CD4-positive, CD25-positive, alpha-beta regulatory T cell (primary cell): ENCODE measurements at regions not wholly inside any gene's neighbourhood (a gene's known extent, or its start where the extent isn't known, plus 50 kb on each side); places are given as distances from the start of the nearest gene placed in this dataset.

Experiments
- ATAC-seq, 2 donors: fragments of 150-1000 bp; cut with Tn5 transposase; one replicate each; pipeline ENCODE4 v1.10.0; 2021; ENCODE audit warnings: low read depth in 2 of 2, moderate number of reproducible peaks in 2 of 2, moderate library complexity in 1 of 2
- DNase-seq, 3 donors: peaks; one replicate each; pipeline versions ENCODE4 v3.0.0 to v3.0.0-alpha.2; 2012 to 2022; ENCODE audit warnings: mixed read lengths in 1 of 3
- H3K27ac ChIP-seq: one replicate; pipeline ENCODE4 v1.7.0; 2013; ENCODE audit warnings: mild to moderate bottlenecking, low read length; ENCODE audit not compliant: insufficient read depth, poor library complexity, severe bottlenecking
- H3K27me3 ChIP-seq: one replicate; pipeline ENCODE4 v1.7.0; 2013; ENCODE audit warnings: low read length; ENCODE audit not compliant: control insufficient read depth, insufficient read depth
- H3K36me3 ChIP-seq: one replicate; pipeline ENCODE4 v1.7.0; 2013; ENCODE audit warnings: mild to moderate bottlenecking, low read length, moderate library complexity; ENCODE audit not compliant: control insufficient read depth, insufficient read depth
- H3K4me1 ChIP-seq: 2 replicates; pipeline ENCODE4 v1.7.0; 2013; ENCODE audit warnings: mild to moderate bottlenecking, low read length; ENCODE audit not compliant: insufficient read depth, control insufficient read depth, poor library complexity, severe bottlenecking
- H3K4me3 ChIP-seq: one replicate; pipeline ENCODE4 v1.7.0; 2013; ENCODE audit warnings: low read depth, mild to moderate bottlenecking, low read length, moderate library complexity
- H3K9me3 ChIP-seq, 2 experiments: 1 replicate in 1 of 2; 2 replicates in 1 of 2; pipeline ENCODE4 v1.7.0; 2013; ENCODE audit warnings: low read length in 2 of 2, mild to moderate bottlenecking in 1 of 2, moderate library complexity in 1 of 2; ENCODE audit not compliant: control insufficient read depth in 2 of 2
- H3K27ac Mint-ChIP-seq, 3 donors: one replicate each; pipeline ENCODE4 v1.8.0; 2020 to 2022; ENCODE audit warnings: mild to moderate bottlenecking in 3 of 3, mixed read lengths in 3 of 3, moderate library complexity in 2 of 3
- H3K27me3 Mint-ChIP-seq: one replicate; pipeline ENCODE4 v1.8.0; 2022; ENCODE audit warnings: mild to moderate bottlenecking, mixed read lengths
- H3K36me3 Mint-ChIP-seq: one replicate; pipeline ENCODE4 v1.8.0; 2020; ENCODE audit warnings: mixed read lengths
- H3K4me1 Mint-ChIP-seq, 4 donors: one replicate each; pipeline ENCODE4 v1.8.0; 2020 to 2022; ENCODE audit warnings: mixed read lengths in 4 of 4, mild to moderate bottlenecking in 1 of 4
- H3K4me3 Mint-ChIP-seq, 4 donors: one replicate each; pipeline ENCODE4 v1.8.0; 2020 to 2022; ENCODE audit warnings: mild to moderate bottlenecking in 4 of 4, mixed read lengths in 4 of 4, moderate library complexity in 3 of 4
- H3K9me3 Mint-ChIP-seq, 7 donors: one replicate each; pipeline ENCODE4 v1.8.0; 2020 to 2022; ENCODE audit warnings: mixed read lengths in 7 of 7, mild to moderate bottlenecking in 3 of 7, moderate library complexity in 2 of 7

DNA sequence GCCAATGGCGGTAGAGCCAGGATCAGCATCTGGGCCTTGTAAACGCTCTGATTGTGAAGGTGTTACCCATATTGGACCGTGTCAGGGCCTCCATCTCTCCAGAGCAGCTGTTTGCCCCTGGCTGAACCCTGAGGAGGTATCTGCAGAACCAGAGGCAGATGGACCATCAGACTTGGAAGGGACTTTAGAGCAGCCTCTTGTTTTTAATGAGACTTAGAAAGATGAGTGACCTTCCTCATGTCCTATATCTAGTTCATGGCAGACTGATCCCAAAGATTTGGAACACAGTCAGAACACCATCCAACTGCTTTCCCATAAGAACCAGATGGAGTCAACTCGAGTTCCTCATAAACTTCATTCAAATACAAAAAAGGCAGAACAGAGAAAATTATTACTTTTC is 135.1 kb upstream of the MSX1 start:
- Histone ChIP-seq H3K4me1 (no peaks in the 10 kb centered on the region), H3K36me3 (no peaks in the 10 kb centered on the region), H3K9me3 (peaks cover 21 to 50% of the 10 kb centered on the region in 2 experiments), H3K27ac (no peak overlapping the region), H3K27me3 (no peaks in the 10 kb centered on the region), H3K4me3 (no peak overlapping the region)
- no peak overlapping the region for H3K4me3 Mint-ChIP-seq
- no peaks in the 10 kb centered on the region for H3K27me3 Mint-ChIP-seq
- no peak for DNase-seq
- peaks cover 1 to 31% (median 8%) of the 10 kb centered on the region in 7 donors for H3K9me3 Mint-ChIP-seq
- no peak for ATAC-seq
- no peak overlapping the region for H3K27ac Mint-ChIP-seq
- peaks cover 15% of the 10 kb centered on the region for H3K36me3 Mint-ChIP-seq
- H3K4me1 Mint-ChIP-seq = no peaks in the 10 kb centered on the region

GRCh38 chr4:4721636-4722035 is 137.8 kb upstream of the MSX1 start:
- Histone ChIP-seq H3K4me3 (no peak overlapping the region), H3K36me3 (no peaks in the 10 kb centered on the region), H3K27ac (no peak overlapping the region), H3K4me1 (no peaks in the 10 kb centered on the region), H3K9me3 (peaks cover 16 to 37% of the 10 kb centered on the region in 2 experiments), H3K27me3 (no peaks in the 10 kb centered on the region)
- Mint-ChIP-seq H3K36me3 (peaks cover 20% of the 10 kb centered on the region), H3K9me3 (peaks cover 1 to 24% (median 8%) of the 10 kb centered on the region in 7 donors), H3K4me1 (no peaks in the 10 kb centered on the region), H3K4me3 (no peak overlapping the region), H3K27me3 (no peaks in the 10 kb centered on the region), H3K27ac (no peak overlapping the region)
- ATAC-seq = no peak
- DNase-seq = no peak

GRCh38 chr4:4720646-4721045 is 138.8 kb upstream of the MSX1 start:
- Mint-ChIP-seq H3K9me3 (peaks cover 1 to 14% (median 5%) of the 10 kb centered on the region in 7 donors), H3K27ac (no peak overlapping the region), H3K4me1 (no peaks in the 10 kb centered on the region), H3K36me3 (peaks cover 12% of the 10 kb centered on the region), H3K27me3 (no peaks in the 10 kb centered on the region), H3K4me3 (no peak overlapping the region)
- Histone ChIP-seq H3K27me3 (no peaks in the 10 kb centered on the region), H3K4me1 (no peaks in the 10 kb centered on the region), H3K36me3 (no peaks in the 10 kb centered on the region), H3K9me3 (peaks cover 8 to 27% of the 10 kb centered on the region in 2 experiments), H3K27ac (no peak overlapping the region), H3K4me3 (no peak overlapping the region)
- ATAC-seq = no peak
- no peak for DNase-seq

DNA sequence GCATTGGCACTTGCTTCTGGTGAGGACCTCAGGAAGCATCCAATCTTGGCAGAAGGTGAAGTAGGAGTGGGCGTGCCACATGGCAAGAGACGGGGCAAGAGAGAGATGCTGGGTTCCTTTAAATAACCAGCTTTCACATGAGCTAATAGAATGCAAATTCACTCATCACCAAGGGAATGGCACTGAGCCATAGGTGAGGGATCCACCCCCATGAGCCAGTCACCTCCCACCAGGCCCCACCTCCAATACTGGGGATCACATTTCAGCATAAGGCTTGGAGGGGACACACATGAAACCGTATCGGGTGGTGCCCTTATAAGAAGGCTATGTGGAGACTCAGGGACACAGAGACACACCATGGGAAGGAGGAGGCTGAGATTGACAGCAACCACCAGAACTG is 140.0 kb upstream of the MSX1 start:
- DNase-seq = no peak
- H3K4me3 Mint-ChIP-seq = no peak overlapping the region
- no peaks in the 10 kb centered on the region for H3K36me3 ChIP-seq
- H3K27me3 ChIP-seq = no peaks in the 10 kb centered on the region
- H3K4me1 ChIP-seq = no peaks in the 10 kb centered on the region
- H3K27me3 Mint-ChIP-seq = no peaks in the 10 kb centered on the region
- H3K36me3 Mint-ChIP-seq = peaks cover 8% of the 10 kb centered on the region
- H3K9me3 Mint-ChIP-seq = peaks cover 0 to 9% (median 1%) of the 10 kb centered on the region in 7 donors
- no peak for ATAC-seq
- no peak overlapping the region for H3K27ac ChIP-seq
- H3K27ac Mint-ChIP-seq = no peak overlapping the region
- no peaks in the 10 kb centered on the region for H3K4me1 Mint-ChIP-seq
- H3K9me3 ChIP-seq = peaks cover 0 to 15% of the 10 kb centered on the region in 2 experiments
- no peak overlapping the region for H3K4me3 ChIP-seq

GRCh38 chr4:4717692-4718091 is 141.8 kb upstream of the MSX1 start:
- H3K36me3 ChIP-seq = no peaks in the 10 kb centered on the region

GRCh38 chr4:4714331-4714730 is 145.1 kb upstream of the MSX1 start:
- no peaks in the 10 kb centered on the region for H3K4me1 Mint-ChIP-seq
- H3K4me1 ChIP-seq = no peaks in the 10 kb centered on the region
- no peak overlapping the region for H3K27ac Mint-ChIP-seq
- peaks cover 5% of the 10 kb centered on the region for H3K36me3 Mint-ChIP-seq
- DNase-seq = no peak
- H3K9me3 ChIP-seq = no peaks in the 10 kb centered on the region
- H3K27me3 Mint-ChIP-seq = no peaks in the 10 kb centered on the region
- peaks cover 0 to 1% (median 0%) of the 10 kb centered on the region in 7 donors for H3K9me3 Mint-ChIP-seq
- H3K4me3 ChIP-seq = no peak overlapping the region
- H3K36me3 ChIP-seq = no peaks in the 10 kb centered on the region
- no peak overlapping the region for H3K4me3 Mint-ChIP-seq
- no peaks in the 10 kb centered on the region for H3K27me3 ChIP-seq
- no peak for ATAC-seq
- H3K27ac ChIP-seq = no peak overlapping the region

More at GRCh38 chr4:4717692-4718091, 141.8 kb upstream of the MSX1 start:
- H3K4me3 Mint-ChIP-seq = no peak overlapping the region
- Histone ChIP-seq H3K27ac (no peak overlapping the region), H3K9me3 (no peaks in the 10 kb centered on the region), H3K27me3 (no peaks in the 10 kb centered on the region), H3K4me1 (no peaks in the 10 kb centered on the region), H3K4me3 (no peak overlapping the region)
- no peaks in the 10 kb centered on the region for H3K27me3 Mint-ChIP-seq
- H3K4me1 Mint-ChIP-seq = no peaks in the 10 kb centered on the region
- peaks cover 5% of the 10 kb centered on the region for H3K36me3 Mint-ChIP-seq
- ATAC-seq (no peak), DNase-seq (no peak)
- no peak overlapping the region for H3K27ac Mint-ChIP-seq
- peaks cover 0 to 2% (median 0%) of the 10 kb centered on the region in 7 donors for H3K9me3 Mint-ChIP-seq

DNA sequence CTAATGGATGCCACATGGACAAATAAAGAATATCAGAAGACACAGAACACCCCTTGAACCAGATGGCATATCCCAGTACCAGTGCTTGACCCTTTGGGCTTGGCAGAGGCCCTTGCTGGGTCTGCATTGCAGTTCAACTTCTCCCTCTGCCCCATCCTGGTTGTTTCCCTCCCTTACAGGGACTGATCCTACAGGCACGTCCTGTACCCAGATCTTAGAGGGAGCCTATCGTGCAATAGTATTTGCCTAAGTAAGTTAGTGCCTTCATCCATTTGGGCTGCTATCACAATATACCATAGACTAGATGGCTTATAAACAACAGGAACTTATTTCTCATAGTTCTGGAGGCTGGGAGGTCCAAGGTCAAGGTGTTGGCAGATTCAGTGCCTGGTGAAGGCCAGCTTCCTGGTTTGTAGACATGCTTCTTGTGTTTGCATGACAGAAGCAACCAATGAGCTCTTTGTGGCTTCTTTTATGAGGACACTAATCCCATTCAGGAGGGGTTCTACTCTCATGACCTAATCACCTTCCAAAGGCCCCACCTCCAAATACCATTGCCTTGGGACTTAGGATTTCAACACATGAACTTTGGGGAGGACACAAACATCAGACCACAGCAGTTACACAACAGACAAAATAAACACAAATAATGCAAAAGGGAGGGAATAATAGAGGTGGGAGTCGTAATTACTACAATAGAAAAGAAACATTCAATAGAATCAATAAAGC is 146.5 kb upstream of the MSX1 start:
- no peak overlapping the region for H3K4me3 ChIP-seq
- H3K4me1 ChIP-seq = no peaks in the 10 kb centered on the region
- H3K9me3 Mint-ChIP-seq = peaks cover 0 to 8% (median 1%) of the 10 kb centered on the region in 7 donors
- H3K4me3 Mint-ChIP-seq = no peak overlapping the region
- H3K36me3 ChIP-seq = no peaks in the 10 kb centered on the region
- no peaks in the 10 kb centered on the region for H3K27me3 ChIP-seq
- DNase-seq (no peak), ATAC-seq (no peak)
- H3K4me1 Mint-ChIP-seq = no peaks in the 10 kb centered on the region
- H3K9me3 ChIP-seq = no peaks in the 10 kb centered on the region
- no peak overlapping the region for H3K27ac ChIP-seq
- no peak overlapping the region for H3K27ac Mint-ChIP-seq
- H3K36me3 Mint-ChIP-seq = peaks cover 5% of the 10 kb centered on the region
- no peaks in the 10 kb centered on the region for H3K27me3 Mint-ChIP-seq

GRCh38 chr4:4711902-4712301 is 147.6 kb upstream of the MSX1 start:
- no peaks in the 10 kb centered on the region for H3K36me3 ChIP-seq
- DNase-seq = no peak
- no peaks in the 10 kb centered on the region for H3K4me1 ChIP-seq
- H3K27me3 ChIP-seq = no peaks in the 10 kb centered on the region
- Mint-ChIP-seq H3K36me3 (peaks cover 5% of the 10 kb centered on the region), H3K27ac (no peak overlapping the region), H3K9me3 (peaks cover 0 to 8% (median 1%) of the 10 kb centered on the region in 7 donors), H3K4me3 (no peak overlapping the region), H3K27me3 (no peaks in the 10 kb centered on the region), H3K4me1 (no peaks in the 10 kb centered on the region)
- H3K9me3 ChIP-seq = no peaks in the 10 kb centered on the region
- H3K4me3 ChIP-seq = no peak overlapping the region
- ATAC-seq = no peak
- no peak overlapping the region for H3K27ac ChIP-seq
